Activated CD8-positive, alpha-beta memory T cell treated with anti-CD3 and anti-CD28 coated beads for 1 hour (primary cell): ENCODE measurements at regions not wholly inside any gene's neighbourhood (a gene's known extent, or its start where the extent isn't known, plus 50 kb on each side); places are given as distances from the start of the nearest gene placed in this dataset.
"Not testable (repeated sequence)": the region's sequence is repeated elsewhere in the genome, so short reads cannot be mapped to it uniquely, and the experiment has no call there.

ENCODE experiments used
- DNase-seq, 2 donors: peaks; one replicate each; pipeline ENCODE4 v3.0.0-alpha.2; 2020; ENCODE audit warnings: low read depth in 1 of 2; ENCODE audit errors: extremely low read depth in 1 of 2

DNA sequence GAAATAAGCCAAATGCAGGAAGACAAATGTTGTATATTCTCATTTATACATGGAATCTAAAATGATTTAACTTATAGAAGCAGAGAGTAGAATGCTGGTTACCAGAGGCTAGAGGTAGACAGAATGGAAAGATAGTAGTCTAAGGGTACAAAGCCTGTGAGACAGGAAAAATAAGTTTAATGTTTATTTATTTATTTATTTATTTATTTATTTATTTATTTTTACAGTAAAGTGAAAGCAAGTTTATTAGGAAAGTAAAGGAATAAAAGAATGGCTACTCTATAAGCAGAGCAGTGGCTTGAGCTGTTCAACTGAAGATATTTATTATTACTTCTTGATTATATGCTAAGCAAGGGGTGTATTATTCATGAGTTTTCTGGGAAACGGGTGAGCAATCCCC is 203.2 kb downstream of the LAS1L start:
- DNase-seq: no peak

DNA sequence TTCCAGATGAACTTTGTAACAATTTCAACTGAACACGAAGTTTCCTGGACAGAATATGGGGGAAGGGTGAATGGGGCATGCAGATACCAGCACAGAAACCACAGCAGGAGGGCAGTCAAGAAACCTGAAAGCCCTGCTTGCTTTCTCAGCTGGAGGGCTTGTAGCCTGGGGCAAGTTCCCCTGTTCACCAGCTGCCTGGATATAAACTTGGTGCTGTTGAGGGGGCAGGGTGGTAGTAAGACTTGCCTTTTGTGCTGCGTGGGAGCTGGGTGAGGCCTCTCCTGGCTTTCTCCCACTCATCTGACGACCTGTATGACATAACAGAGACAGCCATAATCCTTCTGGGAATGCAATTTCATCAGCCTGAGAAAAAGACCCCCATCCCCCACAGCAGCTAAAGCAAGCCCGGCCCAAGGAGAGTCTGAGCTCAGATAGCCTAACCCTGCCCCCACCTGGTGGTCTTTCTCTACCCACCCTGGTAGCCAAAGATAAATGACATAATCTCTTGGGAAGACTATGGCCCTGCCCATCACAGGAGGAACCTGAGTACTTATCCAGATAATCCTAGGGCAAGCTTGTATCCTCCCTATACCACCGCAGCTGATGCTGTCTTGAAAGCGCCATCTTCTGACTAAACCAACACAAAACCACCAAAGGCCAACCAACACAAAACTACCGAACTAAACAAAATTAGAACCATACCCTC is 234.3 kb downstream of the LAS1L start:
- no peak for DNase-seq

GRCh38 chrX:65282905-65283304 is 251.7 kb downstream of the LAS1L start:
- DNase-seq: not testable (repeated sequence)

GRCh38 chrX:65273152-65273551 is 261.4 kb downstream of the LAS1L start:
- no peak for DNase-seq

GRCh38 chrX:65266482-65266881 is 268.1 kb downstream of the LAS1L start:
- DNase-seq: no peak

DNA sequence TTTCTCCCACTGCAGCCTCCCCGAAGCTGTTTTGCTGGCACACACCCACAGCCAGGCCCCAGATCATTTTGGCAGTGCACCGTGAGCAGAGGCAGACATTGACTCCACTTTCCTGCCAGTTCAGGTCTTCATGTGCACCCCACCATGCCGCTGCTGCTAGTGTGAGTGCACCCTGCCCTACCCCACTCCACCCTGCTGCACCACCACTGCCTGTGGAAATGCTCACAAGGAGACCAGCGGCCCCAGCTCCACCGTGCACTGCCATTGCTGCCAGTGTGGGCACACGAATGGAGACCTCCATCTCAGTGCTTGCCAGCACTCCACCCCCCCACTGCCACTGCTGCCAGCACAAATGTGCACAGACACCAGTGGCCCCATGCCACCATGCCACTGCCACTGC is 277.6 kb upstream of the ZC4H2 start:
- DNase-seq: no peak

GRCh38 chrX:65241059-65241721 is 264.9 kb upstream of the ZC4H2 start:
- DNase-seq: no peak

DNA sequence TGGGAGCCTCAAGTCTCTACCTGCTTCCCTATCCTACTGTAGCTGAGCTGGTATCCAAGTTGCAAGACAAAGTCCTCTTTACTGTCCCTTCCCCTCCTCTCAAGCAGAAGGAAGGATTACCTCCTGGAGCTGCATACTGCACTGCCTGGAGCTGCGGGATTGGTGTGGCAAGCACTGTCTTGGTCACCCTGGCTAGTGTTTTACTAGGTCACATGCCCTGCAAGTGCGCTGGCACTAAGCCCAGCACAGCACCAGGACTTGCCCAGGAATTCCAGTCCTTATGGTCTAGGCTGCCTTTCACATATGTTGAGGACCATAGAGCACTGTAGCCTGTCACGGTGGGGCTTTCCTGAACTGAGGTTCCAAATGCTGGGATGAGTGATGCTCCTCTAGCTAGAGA is 227.3 kb upstream of the ZC4H2 start:
- DNase-seq: no peak

GRCh38 chrX:65196758-65197360 is 220.6 kb upstream of the ZC4H2 start:
- DNase-seq: no peak

DNA sequence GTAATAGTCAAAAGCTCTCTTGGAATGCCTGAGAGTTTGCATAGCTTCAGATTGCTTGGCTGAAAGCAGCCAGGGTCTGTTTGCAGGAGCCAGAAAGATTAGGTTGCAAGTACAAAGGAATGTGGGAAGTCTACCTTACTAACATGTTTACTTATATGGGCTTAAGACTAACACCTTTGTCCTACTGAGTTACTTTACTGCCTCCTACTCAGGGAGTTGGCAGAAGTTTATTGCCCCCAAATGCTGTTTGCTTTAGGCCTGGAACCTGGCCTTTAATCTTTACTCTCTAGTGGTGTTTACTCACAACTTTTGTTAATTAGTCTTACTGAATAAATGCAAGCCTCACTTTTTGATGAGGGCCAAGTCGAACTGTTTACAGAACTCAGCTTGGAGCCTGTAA is 219.4 kb upstream of the ZC4H2 start:
- DNase-seq: no peak

DNA sequence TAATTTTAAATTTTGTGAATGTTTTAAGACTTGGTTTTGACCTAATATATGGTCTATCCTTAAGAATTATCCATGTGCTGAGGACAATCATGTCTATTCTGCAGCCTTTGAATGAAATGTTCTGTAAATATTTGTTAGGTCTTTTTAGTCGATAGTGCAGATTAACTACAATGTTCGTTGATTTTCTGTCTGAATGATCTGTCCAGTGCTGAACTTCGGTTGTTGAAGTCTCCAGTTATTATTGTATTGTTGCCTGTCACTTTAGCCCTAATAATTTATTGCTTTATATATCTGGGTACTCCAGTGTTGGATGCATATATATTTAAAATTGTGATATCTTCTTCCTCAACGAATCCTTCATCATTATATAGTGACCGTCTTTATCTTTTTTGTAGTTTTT is 218.3 kb upstream of the ZC4H2 start:
- no peak for DNase-seq

- not testable (repeated sequence) for DNase-seq
These were observed 187.1 kb upstream of the ZC4H2 start for GRCh38 chrX:65163325-65163724.

DNA sequence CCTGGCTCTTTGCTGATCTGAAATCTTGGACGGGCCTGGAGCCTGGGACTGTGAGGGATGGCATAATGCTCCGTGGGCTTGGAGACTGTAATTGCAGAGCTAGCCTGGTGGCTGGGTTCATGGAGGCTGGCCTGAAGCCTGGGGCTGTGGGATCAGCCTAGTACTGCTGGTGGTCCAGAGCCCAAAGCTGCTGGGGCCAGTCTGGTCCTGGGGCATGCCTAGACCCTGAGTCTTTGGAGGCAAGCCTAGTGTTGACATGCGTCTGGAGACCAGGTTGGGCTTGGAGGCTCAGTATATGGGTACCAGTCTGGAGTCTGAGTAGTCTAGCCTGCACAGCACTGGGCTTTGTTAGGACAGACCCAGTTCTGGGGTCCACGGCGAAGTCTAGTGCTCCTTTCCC is 172.0 kb upstream of the ZC4H2 start:
- no peak for DNase-seq

DNA sequence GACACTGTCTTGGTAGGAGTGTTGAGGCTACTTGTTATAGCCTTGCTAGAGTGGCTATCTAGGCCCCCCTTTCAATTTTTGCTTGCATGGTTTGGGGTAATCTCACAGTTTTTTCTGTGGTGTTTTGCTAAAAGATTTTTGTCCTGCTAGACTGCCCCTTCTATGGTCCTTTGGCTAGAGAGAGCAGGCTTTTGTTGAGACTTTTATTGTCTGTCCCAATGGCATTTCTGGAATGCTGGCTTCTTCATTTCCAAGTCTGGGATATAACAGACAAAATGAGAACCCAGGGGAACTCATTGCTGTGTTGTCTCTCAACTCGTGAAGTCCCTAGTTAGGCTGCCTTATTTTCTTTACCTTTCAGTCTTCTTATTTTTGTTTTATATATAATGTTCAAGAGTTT is 160.2 kb upstream of the ZC4H2 start:
- no peak for DNase-seq

DNA sequence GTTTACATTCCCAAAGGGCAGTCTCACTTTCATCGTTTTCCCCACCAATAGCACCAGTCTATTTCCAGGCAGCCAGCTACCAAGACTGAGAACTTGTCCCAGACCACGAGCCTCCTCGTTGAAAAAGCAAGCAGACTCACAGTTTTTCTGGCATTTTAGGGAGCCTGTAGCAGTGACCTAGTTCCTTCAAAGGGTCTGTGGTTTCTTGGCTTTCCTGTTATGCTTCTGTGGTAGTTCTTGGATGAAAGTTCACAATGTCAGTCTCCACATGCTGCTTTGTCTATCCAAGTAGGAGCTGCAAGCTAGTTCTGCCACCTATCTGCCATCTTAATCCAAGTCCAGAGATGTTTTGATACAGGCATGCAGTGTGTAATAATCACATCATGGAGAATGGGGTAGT is 151.6 kb upstream of the ZC4H2 start:
- no peak for DNase-seq

- DNase-seq: no peak
These were observed 122.6 kb upstream of the ZC4H2 start for GRCh38 chrX:65098851-65099250.

- DNase-seq: no peak
These were observed 117.4 kb upstream of the ZC4H2 start for GRCh38 chrX:65093658-65094057.

GRCh38 chrX:65073233-65073632 is 97.0 kb upstream of the ZC4H2 start:
- DNase-seq: no peak

- no peak for DNase-seq
These were observed 96.3 kb upstream of the ZC4H2 start for GRCh38 chrX:65072590-65072989.

DNA sequence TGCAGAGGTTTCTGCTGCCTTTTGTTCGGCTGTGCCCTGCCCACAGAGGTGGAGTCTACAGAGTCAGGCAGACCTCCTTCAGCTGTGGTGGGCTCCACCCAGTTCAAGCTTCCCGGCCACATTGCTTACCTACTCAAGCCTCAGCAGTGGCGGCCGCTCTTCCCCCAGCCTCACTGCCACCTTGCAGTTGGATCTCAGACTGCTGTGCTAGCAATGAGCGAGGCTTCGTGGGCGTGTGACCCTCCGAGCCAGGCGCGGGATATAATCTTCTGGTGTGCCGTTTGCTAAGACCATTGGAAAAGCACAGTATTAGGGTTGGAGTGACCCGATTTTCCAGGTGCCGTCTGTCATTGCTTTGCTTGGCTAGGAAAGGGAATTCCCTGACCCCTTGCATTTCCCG is 82.4 kb upstream of the ZC4H2 start:
- DNase-seq: not testable (repeated sequence)

DNA sequence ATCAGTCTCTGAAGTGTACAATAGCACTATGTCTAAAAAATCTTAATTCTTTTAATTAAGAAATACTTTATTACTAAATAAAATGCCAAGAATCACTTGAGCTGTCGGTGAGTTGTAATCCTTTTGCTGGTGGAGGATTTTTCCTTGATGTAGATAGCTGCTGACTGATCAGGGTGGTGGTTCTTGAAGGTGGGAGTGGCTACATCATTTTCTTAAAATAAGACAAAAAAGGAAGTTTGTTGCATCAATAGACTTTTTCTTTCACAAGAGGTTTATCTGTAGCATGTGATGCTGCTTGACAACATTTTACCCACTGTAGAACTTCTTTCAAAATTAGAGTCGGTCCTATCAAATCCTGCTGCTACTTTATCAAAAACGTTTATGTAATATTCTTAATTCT is 68.8 kb upstream of the ZC4H2 start:
- no peak for DNase-seq

GRCh38 chrX:65035446-65035770 is 59.2 kb upstream of the ZC4H2 start:
- DNase-seq: no peak
